Mucosa of descending colon (tissue), 3 donors: ENCODE measurements at regions not wholly inside any gene's neighbourhood (a gene's known extent, or its start where the extent isn't known, plus 50 kb on each side); places are given as distances from the start of the nearest gene placed in this dataset.
"Not testable (repeated sequence)": the region's sequence is repeated elsewhere in the genome, so short reads cannot be mapped to it uniquely, and the experiment has no call there.

Experiments used
- ATAC-seq: fragments of 200-7000 bp; cut with Tn5 transposase; one replicate; pipeline ENCODE4 v1.9.1; 2020; ENCODE audit warnings: mild to moderate bottlenecking, moderate library complexity
- DNase-seq, 3 donors: peaks; one replicate each; pipeline ENCODE4 v3.0.0-alpha.2; 2020
- H3K36me3 ChIP-seq: fragments of 200-600 bp; one replicate; pipeline ENCODE4 v1.8.0; 2021; ENCODE audit warnings: low read depth, mild to moderate bottlenecking
- H3K4me1 ChIP-seq: fragments of 200-600 bp; one replicate; pipeline ENCODE4 v1.8.0; 2021; ENCODE audit warnings: low read depth, mild to moderate bottlenecking
- H3K4me3 ChIP-seq: fragments of 200-600 bp; one replicate; pipeline ENCODE4 v1.8.0; 2021; ENCODE audit warnings: mild to moderate bottlenecking
- H3K9me3 ChIP-seq: fragments of 200-600 bp; one replicate; pipeline ENCODE4 v1.8.0; 2021; ENCODE audit warnings: mild to moderate bottlenecking
- CTCF ChIP-seq: fragments of 200-600 bp; IDR thresholded peaks from one replicate; pipeline ENCODE4 v1.8.0; 2022; ENCODE audit warnings: antibody characterized with exemption, mild to moderate bottlenecking
- intact Hi-C, 2 donors: fragments of 100-400 bp; cut with DNase I in 1 of 2; cut with micrococcal nuclease in 1 of 2; formaldehyde crosslinking; loops; one replicate each; pipeline versions ENCODE4 v1.11.0 to v1.11.1; 2022; cut with DNase I, micrococcal nuclease
- donor health status: DM: no; HTN: no; CAD: no; lungs with moderate emphysema.
- donor health status: DM: no; HTN: no; CAD: no.
- donor health status: DM: no; HTN: yes; CAD: no.

- no peak overlapping the region for H3K4me3 ChIP-seq
- TF ChIP-seq CTCF, result no peak
- DNase-seq (no peak), ATAC-seq (no peak)
- intact Hi-C loops, result no loop called here
- no peaks in the 10 kb centered on the region for H3K9me3 ChIP-seq
- no peaks in the 10 kb centered on the region for H3K4me1 ChIP-seq
- no peaks in the 10 kb centered on the region for H3K36me3 ChIP-seq
Measured at GRCh38 chr10:57053530-57053929, 692.5 kb upstream of the ZWINT start.

- no peak for TF ChIP-seq CTCF
- intact Hi-C loops, result no loop called here
- Histone ChIP-seq H3K9me3 (no peaks in the 10 kb centered on the region), H3K36me3 (no peaks in the 10 kb centered on the region), H3K4me1 (no peaks in the 10 kb centered on the region), H3K4me3 (no peak overlapping the region)
- no peak for ATAC-seq
- DNase-seq, result no peak
Measured at GRCh38 chr10:57049096-57049495, 688.0 kb upstream of the ZWINT start.

GRCh38 chr10:57038531-57038930, 677.5 kb upstream of the ZWINT start:
- TF ChIP-seq CTCF, result no peak
- Histone ChIP-seq H3K36me3 (no peaks in the 10 kb centered on the region), H3K4me3 (no peak overlapping the region), H3K9me3 (no peaks in the 10 kb centered on the region), H3K4me1 (no peaks in the 10 kb centered on the region)
- intact Hi-C loops, result no loop called here
- ATAC-seq (no peak), DNase-seq (no peak)

GRCh38 chr10:57035310-57035709, 674.3 kb upstream of the ZWINT start:
- intact Hi-C loops, result no loop called here
- ATAC-seq (peak; percentile 50), DNase-seq (peak in 1 of 3 donors; percentile 4)
- TF ChIP-seq CTCF, result no peak
- H3K4me1 ChIP-seq, result no peaks in the 10 kb centered on the region
- H3K36me3 ChIP-seq, result no peaks in the 10 kb centered on the region
- H3K9me3 ChIP-seq, result peaks cover 14% of the 10 kb centered on the region
- no peak overlapping the region for H3K4me3 ChIP-seq

DNA sequence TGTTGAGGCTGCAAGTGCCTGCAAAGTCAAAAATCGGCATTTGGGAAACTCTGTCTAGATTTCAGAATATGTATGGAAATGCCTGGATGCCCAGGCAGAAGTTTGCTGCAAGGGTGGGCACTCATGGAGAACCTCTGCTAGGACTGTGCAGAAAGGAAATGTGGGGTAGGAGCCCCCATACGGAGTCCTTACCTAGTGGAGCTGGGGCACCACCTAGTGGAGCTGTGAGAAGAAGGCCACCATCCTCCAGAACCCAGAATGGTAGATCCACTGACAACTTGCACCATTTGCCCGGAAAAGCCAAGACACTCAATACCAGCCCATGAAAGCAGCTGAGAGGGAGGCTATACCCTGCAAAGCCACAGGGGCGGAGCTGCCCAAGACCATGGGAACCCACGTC, 671.2 kb upstream of the ZWINT start:
- intact Hi-C loops, ATAC-seq, DNase-seq, H3K36me3 ChIP-seq, H3K4me3 ChIP-seq, H3K4me1 ChIP-seq: not testable (repeated sequence)
- peaks cover 14% of the 10 kb centered on the region for H3K9me3 ChIP-seq

GRCh38 chr10:57031346-57031745, 670.3 kb upstream of the ZWINT start:
- no peak for TF ChIP-seq CTCF
- intact Hi-C loops, result no loop called here
- DNase-seq (no peak), ATAC-seq (no peak)
- Histone ChIP-seq H3K4me1 (no peaks in the 10 kb centered on the region), H3K4me3 (no peak overlapping the region), H3K36me3 (no peaks in the 10 kb centered on the region), H3K9me3 (peaks cover 14% of the 10 kb centered on the region)
